ENCODE measurements at regions not wholly inside any gene's neighbourhood (a gene's known extent, or its start where the extent isn't known, plus 50 kb on each side); places are given as distances from the start of the nearest gene placed in this dataset.
A peak's percentile ranks its signal among the peaks of the same experiment; 100 is the strongest.
"Not testable (repeated sequence)": the region's sequence is repeated elsewhere in the genome, so short reads cannot be mapped to it uniquely, and the experiment has no call there.

GRCh38 chr5:112472614-112473013, 53.5 kb upstream of the EPB41L4A start:
- H3K4me1 Mint-ChIP-seq: no peaks in the 10 kb centered on the region

DNA sequence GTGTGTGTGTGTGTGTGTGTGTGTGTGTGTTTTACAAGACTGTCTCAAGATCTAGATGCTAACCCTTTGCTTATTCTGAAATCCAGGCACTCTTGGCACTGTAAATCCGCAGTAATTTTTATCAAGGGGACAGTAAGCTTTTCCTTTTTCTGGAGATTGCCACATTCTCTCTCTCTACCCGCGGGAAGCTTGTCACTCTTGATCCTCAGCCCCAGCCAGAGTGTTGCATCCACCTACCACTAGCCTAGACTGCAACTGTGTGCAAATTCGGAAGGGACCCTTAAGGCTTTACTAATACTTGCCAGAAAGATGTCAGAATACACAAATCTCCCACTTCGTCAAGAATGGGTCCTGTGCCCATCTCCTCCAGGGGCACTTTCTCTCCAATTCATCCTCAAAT, 54.9 kb upstream of the EPB41L4A start:
- no peaks in the 10 kb centered on the region for H3K4me1 Mint-ChIP-seq
- H3K27ac Mint-ChIP-seq: peak overlapping the region in 1 of 10 donors; percentile 38
- H3K4me3 Mint-ChIP-seq: no peak overlapping the region
- H3K36me3 Mint-ChIP-seq: no peaks in the 10 kb centered on the region
- H3K9me3 Mint-ChIP-seq: peaks cover 0 to 3% (median 0%) of the 10 kb centered on the region in 9 donors
- POLR2A ChIA-PET: no interaction called here
- ATAC-seq: no peak
- peaks cover 3 to 53% (median 18%) of the 10 kb centered on the region in 5 donors for H3K27me3 Mint-ChIP-seq
- no peak for DNase-seq

More at GRCh38 chr5:112472614-112473013, 53.5 kb upstream of the EPB41L4A start:
- ATAC-seq (no peak), DNase-seq (no peak)
- Mint-ChIP-seq H3K27me3 (peaks cover 4 to 44% (median 12%) of the 10 kb centered on the region in 5 donors), H3K4me3 (no peak overlapping the region), H3K27ac (no peak overlapping the region), H3K36me3 (no peaks in the 10 kb centered on the region), H3K9me3 (peaks cover 0 to 3% (median 0%) of the 10 kb centered on the region in 9 donors)
- POLR2A ChIA-PET: no interaction called here

DNA sequence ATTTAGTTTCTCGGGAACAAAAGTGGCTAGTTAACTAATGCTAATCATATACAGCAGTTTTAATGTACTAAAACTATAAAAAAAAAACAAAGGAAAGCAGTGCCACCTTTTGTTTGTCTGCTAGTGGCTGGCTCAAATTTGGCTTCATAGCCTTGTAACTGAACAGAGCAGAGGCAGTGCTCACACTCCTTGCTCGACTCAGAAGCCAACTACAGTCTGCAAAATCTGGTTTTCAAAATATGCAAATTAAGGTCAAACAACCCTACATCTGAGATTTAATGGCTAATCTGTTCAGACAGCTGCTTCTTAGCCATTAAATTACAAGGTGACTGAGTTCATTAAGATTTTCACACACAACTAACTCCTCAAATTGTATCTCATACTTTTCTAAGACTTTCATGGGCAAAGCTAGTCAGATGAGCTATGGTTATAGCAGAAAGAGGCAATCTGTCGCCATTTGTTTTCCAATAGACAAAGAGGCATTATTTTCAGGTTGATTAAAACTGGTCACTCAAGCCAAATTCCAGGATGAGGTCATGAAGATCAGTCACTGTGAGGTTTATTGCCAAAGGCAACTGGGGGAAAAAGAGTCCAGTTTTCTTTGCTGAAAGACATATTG, 56.8 kb upstream of the EPB41L4A start:
- peaks cover 2 to 51% (median 19%) of the 10 kb centered on the region in 5 donors for H3K27me3 Mint-ChIP-seq
- H3K9me3 Mint-ChIP-seq: peaks cover 0 to 3% (median 0%) of the 10 kb centered on the region in 9 donors
- DNase-seq (no peak), ATAC-seq (no peak)
- H3K4me3 Mint-ChIP-seq: no peak overlapping the region
- no peaks in the 10 kb centered on the region for H3K36me3 Mint-ChIP-seq
- H3K27ac Mint-ChIP-seq: no peak overlapping the region
- no peaks in the 10 kb centered on the region for H3K4me1 Mint-ChIP-seq
- POLR2A ChIA-PET: no interaction called here

GRCh38 chr5:112479418-112479817, 60.3 kb upstream of the EPB41L4A start:
- Mint-ChIP-seq H3K4me1 (no peaks in the 10 kb centered on the region), H3K27me3 (peaks cover 2 to 21% (median 7%) of the 10 kb centered on the region in 5 donors), H3K27ac (no peak overlapping the region), H3K36me3 (no peaks in the 10 kb centered on the region), H3K4me3 (no peak overlapping the region), H3K9me3 (peaks cover 0 to 15% (median 3%) of the 10 kb centered on the region in 9 donors)
- DNase-seq (no peak), ATAC-seq (no peak)
- POLR2A ChIA-PET: no interaction called here

GRCh38 chr5:112480501-112480900, 61.4 kb upstream of the EPB41L4A start:
- Mint-ChIP-seq H3K9me3 (peaks cover 0 to 20% (median 3%) of the 10 kb centered on the region in 9 donors), H3K4me3 (no peak overlapping the region), H3K36me3 (no peaks in the 10 kb centered on the region), H3K27ac (no peak overlapping the region), H3K4me1 (no peaks in the 10 kb centered on the region), H3K27me3 (peaks cover 4 to 23% (median 7%) of the 10 kb centered on the region in 5 donors)
- POLR2A ChIA-PET: no interaction called here
- ATAC-seq (no peak), DNase-seq (no peak)

DNA sequence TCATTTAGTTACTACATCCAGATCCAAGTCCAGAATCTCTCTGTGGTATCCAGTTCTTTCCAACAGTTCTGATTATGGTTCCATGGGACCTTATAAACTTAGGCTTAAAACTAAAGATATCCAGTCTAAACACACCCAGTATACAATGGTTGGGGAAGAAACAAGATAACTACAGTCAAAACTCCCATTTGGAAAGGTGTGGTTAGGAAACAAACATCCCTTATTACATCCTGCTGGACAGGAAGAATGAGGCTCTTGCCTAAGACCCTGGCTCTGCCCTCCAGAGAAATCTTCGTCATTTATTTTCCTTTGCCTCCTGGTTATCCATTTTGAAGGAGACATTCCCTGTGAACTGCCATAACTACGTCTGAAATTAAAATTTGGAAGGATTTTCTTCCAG, 64.6 kb upstream of the EPB41L4A start:
- Mint-ChIP-seq H3K36me3 (no peaks in the 10 kb centered on the region), H3K27me3 (peaks cover 5 to 17% (median 9%) of the 10 kb centered on the region in 5 donors), H3K4me1 (no peaks in the 10 kb centered on the region), H3K9me3 (peaks cover 0 to 20% (median 3%) of the 10 kb centered on the region in 9 donors), H3K27ac (no peak overlapping the region), H3K4me3 (no peak overlapping the region)
- POLR2A ChIA-PET: no interaction called here
- no peak for DNase-seq
- no peak for ATAC-seq

DNA sequence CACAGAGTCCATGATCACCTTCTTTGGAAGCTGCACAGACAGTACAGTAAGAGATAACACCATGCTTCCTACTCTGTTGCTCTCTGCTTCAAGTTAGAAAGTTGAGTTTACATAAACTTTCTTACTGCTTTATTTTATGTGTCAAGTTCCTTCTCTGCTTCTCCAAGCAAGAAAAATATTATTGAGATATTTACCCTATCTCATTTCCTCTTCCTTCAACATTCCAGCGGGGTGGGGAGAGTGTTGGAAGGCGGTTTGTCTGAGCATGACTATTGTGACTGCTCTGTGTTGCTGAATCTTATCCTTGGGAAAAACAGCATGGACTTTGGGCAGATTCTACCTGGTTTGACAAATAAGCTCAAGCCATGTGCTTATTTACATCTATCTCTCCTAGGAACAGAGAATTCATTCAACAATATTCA, 66.9 kb upstream of the EPB41L4A start:
- no peaks in the 10 kb centered on the region for H3K4me1 Mint-ChIP-seq
- no peak overlapping the region for H3K4me3 Mint-ChIP-seq
- H3K9me3 Mint-ChIP-seq: peaks cover 0 to 24% (median 3%) of the 10 kb centered on the region in 9 donors
- DNase-seq (no peak), ATAC-seq (no peak)
- H3K27me3 Mint-ChIP-seq: peaks cover 7 to 24% (median 13%) of the 10 kb centered on the region in 5 donors
- POLR2A ChIA-PET: no interaction called here
- no peak overlapping the region for H3K27ac Mint-ChIP-seq
- H3K36me3 Mint-ChIP-seq: no peaks in the 10 kb centered on the region

DNA sequence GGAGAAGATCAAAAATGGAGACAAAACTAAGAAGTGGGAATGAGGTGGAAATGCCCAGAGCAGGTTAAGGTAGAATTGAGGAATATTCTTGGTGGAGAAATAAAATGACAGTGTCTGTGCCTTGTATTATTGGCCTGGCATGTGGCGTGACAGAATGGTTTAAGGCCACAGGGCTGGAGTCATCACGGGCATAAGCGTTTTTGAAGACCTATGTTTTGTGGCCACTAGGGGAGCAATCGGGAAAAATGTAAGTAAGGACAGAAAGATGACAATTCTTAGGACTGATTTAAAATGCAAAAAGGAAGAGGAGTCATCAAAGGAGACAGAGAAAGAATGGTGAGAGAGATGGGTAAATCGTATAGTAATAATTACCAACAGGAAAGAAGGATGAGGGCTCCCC, 72.2 kb upstream of the EPB41L4A start:
- H3K9me3 Mint-ChIP-seq: peaks cover 0 to 6% (median 0%) of the 10 kb centered on the region in 9 donors
- no peak overlapping the region for H3K4me3 Mint-ChIP-seq
- H3K36me3 Mint-ChIP-seq: peaks cover 0 to 2% (median 0%) of the 10 kb centered on the region in 3 donors
- H3K4me1 Mint-ChIP-seq: no peaks in the 10 kb centered on the region
- no peak overlapping the region for H3K27ac Mint-ChIP-seq
- DNase-seq: no peak
- POLR2A ChIA-PET: no interaction called here
- no peak for ATAC-seq
- H3K27me3 Mint-ChIP-seq: peaks cover 11 to 54% (median 19%) of the 10 kb centered on the region in 5 donors

DNA sequence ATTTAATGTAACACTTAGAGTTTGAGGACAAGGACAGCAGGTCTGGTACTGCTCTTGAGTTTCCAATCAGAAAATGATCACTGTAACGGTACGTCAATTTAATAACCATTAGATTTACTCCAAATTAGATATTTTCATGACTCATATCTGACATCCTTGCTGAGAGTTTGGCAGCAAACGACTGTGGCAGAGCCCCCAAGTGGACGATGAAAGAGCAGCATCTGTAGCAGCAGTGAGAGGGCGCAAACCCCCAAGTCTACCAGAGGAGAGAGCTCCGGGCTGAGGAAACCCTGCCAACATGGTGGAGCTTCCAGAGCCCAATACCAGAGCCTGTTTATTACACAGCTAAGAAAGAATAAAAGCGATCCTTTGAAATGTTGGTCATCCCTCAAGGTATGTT, 73.2 kb upstream of the EPB41L4A start:
- H3K27me3 Mint-ChIP-seq: peaks cover 11 to 61% (median 19%) of the 10 kb centered on the region in 5 donors
- ATAC-seq (no peak), DNase-seq (no peak)
- peak overlapping the region in 1 of 10 donors; percentile 24 for H3K27ac Mint-ChIP-seq
- POLR2A ChIA-PET: no interaction called here
- H3K4me1 Mint-ChIP-seq: no peaks in the 10 kb centered on the region
- H3K9me3 Mint-ChIP-seq: peaks cover 0 to 6% (median 0%) of the 10 kb centered on the region in 9 donors
- H3K36me3 Mint-ChIP-seq: peaks cover 0 to 2% (median 0%) of the 10 kb centered on the region in 3 donors
- no peak overlapping the region for H3K4me3 Mint-ChIP-seq

GRCh38 chr5:112503749-112504501, 84.8 kb upstream of the EPB41L4A start:
- Mint-ChIP-seq H3K9me3 (peaks cover 0 to 42% (median 15%) of the 10 kb centered on the region in 9 donors), H3K27me3 (peaks cover 10 to 40% (median 24%) of the 10 kb centered on the region in 5 donors), H3K27ac (peak overlapping the region in 1 of 10 donors; percentile 41), H3K36me3 (peaks cover 0 to 17% (median 0%) of the 10 kb centered on the region in 3 donors)
- not testable (repeated sequence) for H3K4me3 Mint-ChIP-seq, ATAC-seq, H3K4me1 Mint-ChIP-seq, DNase-seq
- POLR2A ChIA-PET: interaction anchor here (0.6 kb wide), 1 partner anchor 41 kb away, joined by 3 read pairs; no protein-coding TSS in a partner anchor

DNA sequence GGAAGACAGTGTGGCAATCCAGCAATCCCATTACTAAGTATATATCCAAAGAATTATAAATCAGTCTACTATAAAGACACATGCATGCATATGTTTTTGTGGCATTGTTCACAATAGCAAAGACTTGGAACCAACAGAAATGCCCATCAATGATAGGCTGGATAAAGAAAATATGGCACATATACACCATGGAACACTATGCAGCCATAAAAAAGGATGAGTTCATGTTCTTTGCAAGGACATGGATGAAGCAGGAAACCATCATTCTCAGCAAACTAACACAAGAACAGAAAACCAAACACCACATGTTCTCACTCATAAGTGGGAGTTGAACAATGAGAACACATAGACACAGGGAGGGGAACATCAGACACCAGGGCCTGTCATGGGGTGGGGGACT, 90.0 kb upstream of the EPB41L4A start:
- Mint-ChIP-seq H3K9me3 (peaks cover 2 to 60% (median 19%) of the 10 kb centered on the region in 9 donors), H3K27me3 (peaks cover 6 to 11% (median 10%) of the 10 kb centered on the region in 5 donors), H3K36me3 (peaks cover 0 to 17% (median 0%) of the 10 kb centered on the region in 3 donors)
- POLR2A ChIA-PET, H3K27ac Mint-ChIP-seq, DNase-seq, H3K4me3 Mint-ChIP-seq, H3K4me1 Mint-ChIP-seq, ATAC-seq: not testable (repeated sequence)

DNA sequence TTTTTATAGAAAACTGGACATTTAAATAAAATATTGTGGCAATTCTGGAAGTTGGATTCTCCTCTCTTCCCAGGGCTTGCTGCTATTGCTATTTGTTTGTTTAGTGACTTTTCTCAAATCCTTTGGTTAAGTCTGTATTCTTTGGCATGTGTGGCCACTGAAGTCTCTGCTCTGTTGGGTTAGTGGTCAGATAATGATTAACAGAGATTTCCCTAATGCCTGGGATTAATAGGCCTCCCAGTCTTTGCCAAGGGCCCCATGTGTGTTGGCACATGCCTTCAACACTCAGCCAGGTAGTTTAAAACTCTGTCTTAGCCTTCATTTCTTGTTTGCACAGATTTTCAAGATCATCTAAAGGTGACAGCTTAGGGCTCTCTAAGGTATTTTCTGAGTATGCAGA, 92.8 kb upstream of the EPB41L4A start:
- peaks cover 2 to 39% (median 9%) of the 10 kb centered on the region in 9 donors for H3K9me3 Mint-ChIP-seq
- no peak overlapping the region for H3K27ac Mint-ChIP-seq
- ATAC-seq: no peak
- H3K36me3 Mint-ChIP-seq: no peaks in the 10 kb centered on the region
- no peaks in the 10 kb centered on the region for H3K4me1 Mint-ChIP-seq
- POLR2A ChIA-PET: no interaction called here
- no peak for DNase-seq
- H3K4me3 Mint-ChIP-seq: no peak overlapping the region
- H3K27me3 Mint-ChIP-seq: peaks cover 0 to 2% (median 0%) of the 10 kb centered on the region in 5 donors

DNA sequence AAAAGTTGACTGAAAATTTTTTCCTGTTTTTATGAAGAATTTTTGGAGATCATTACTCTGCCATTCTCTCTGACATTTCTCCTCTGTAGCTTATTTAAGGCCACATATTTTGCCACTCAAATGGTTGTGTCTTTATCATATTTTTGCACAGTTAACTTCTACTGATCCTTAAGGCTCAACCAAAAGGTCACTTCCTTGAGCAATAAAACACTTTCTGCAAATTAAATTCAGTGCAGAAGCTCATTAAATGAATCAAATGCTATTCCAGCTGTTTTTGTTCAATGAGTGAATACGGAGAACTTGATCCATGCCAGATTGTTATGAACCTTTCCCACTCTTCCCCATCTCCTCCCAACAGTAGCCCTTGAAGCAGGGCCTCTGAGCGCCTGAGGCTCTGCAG, 93.8 kb upstream of the EPB41L4A start:
- H3K4me1 Mint-ChIP-seq: no peaks in the 10 kb centered on the region
- ATAC-seq: no peak

More for the DNA sequence above, 93.8 kb upstream of the EPB41L4A start:
- Mint-ChIP-seq H3K4me3 (no peak overlapping the region), H3K27me3 (peaks cover 0 to 2% (median 0%) of the 10 kb centered on the region in 5 donors), H3K36me3 (no peaks in the 10 kb centered on the region), H3K27ac (no peak overlapping the region), H3K9me3 (peaks cover 0 to 33% (median 9%) of the 10 kb centered on the region in 9 donors)
- POLR2A ChIA-PET: no interaction called here
- DNase-seq: no peak
